Smooth muscle cell (in vitro differentiated cells): ENCODE measurements at regions not wholly inside any gene's neighbourhood (a gene's known extent, or its start where the extent isn't known, plus 50 kb on each side); places are given as distances from the start of the nearest gene placed in this dataset.

Experiments used
- DNase-seq: peaks from one replicate; lab custom pipeline; 2025; ENCODE audit not compliant: unreplicated experiment; lab: John Stamatoyannopoulos, UW
- H2AFZ ChIP-seq: fragments of 200-600 bp; sonication (generic); 2 replicates; pipeline ENCODE4 v1.6.0; 2016; ENCODE audit warnings: antibody characterized with exemption, low read depth, mild to moderate bottlenecking
- H3F3A ChIP-seq: fragments of 200-600 bp; sonication (generic); 2 replicates; pipeline ENCODE4 v1.6.0; 2017; ENCODE audit warnings: antibody characterized with exemption, low read depth
- H3K27ac ChIP-seq: fragments of 200-600 bp; sonication (generic); 2 replicates; pipeline ENCODE4 v1.5.1; 2016; ENCODE audit warnings: low read depth, mild to moderate bottlenecking
- H3K27me3 ChIP-seq: fragments of 200-600 bp; sonication (generic); 2 replicates; pipeline ENCODE4 v1.6.1; 2016; ENCODE audit warnings: low read depth, mild to moderate bottlenecking
- H3K36me3 ChIP-seq: fragments of 200-600 bp; sonication (generic); 2 replicates; pipeline ENCODE4 v1.5.1; 2016; ENCODE audit warnings: low read depth
- H3K4me1 ChIP-seq: fragments of 200-600 bp; sonication (generic); 2 replicates; pipeline ENCODE4 v1.5.1; 2016; ENCODE audit warnings: low read depth
- H3K4me2 ChIP-seq: fragments of 200-600 bp; sonication (generic); 2 replicates; pipeline ENCODE4 v1.6.0; 2016; ENCODE audit warnings: mild to moderate bottlenecking
- H3K4me3 ChIP-seq: fragments of 200-600 bp; sonication (generic); 2 replicates; pipeline ENCODE4 v1.5.1; 2016; ENCODE audit warnings: mild to moderate bottlenecking
- H3K79me2 ChIP-seq: fragments of 200-600 bp; sonication (generic); 2 replicates; pipeline ENCODE4 v1.6.0; 2016; ENCODE audit warnings: low read depth, mild to moderate bottlenecking
- H3K9ac ChIP-seq: fragments of 200-600 bp; sonication (generic); 2 replicates; pipeline ENCODE4 v1.6.0; 2016; ENCODE audit warnings: low read depth
- H3K9me3 ChIP-seq: fragments of 200-600 bp; sonication (generic); replicated peaks from 2 replicates; pipeline ENCODE4 v1.5.1; 2016; ENCODE audit warnings: low read depth
- H4K20me1 ChIP-seq: fragments of 200-600 bp; sonication (generic); 2 replicates; pipeline ENCODE4 v1.6.0; 2016; ENCODE audit warnings: low read depth
- CTCF ChIP-seq: fragments of 200-600 bp; sonication (generic); IDR thresholded peaks from 2 replicates; pipeline ENCODE4 v1.5.1; 2017; ENCODE audit warnings: borderline replicate concordance, mild to moderate bottlenecking, antibody characterized with exemption; ENCODE audit not compliant: insufficient read depth, poor library complexity, severe bottlenecking
- WGBS: methylation state at CpG from one replicate; pipeline ENCODE4 v1.1.7; 2016; ENCODE audit warnings: low lambda C conversion rate; 5-methylcytosine and 5-hydroxymethylcytosine counted together

GRCh38 chr1:55512466-55512865, 297.3 kb upstream of the USP24 start:
- Histone ChIP-seq H2AFZ (no peak overlapping the region), H3K9me3 (no peaks in the 10 kb centered on the region), H3K79me2 (no peaks in the 10 kb centered on the region), H3K4me3 (no peak overlapping the region), H3K4me2 (no peak overlapping the region), H3K9ac (no peak overlapping the region), H3F3A (no peaks in the 10 kb centered on the region), H3K36me3 (no peaks in the 10 kb centered on the region), H3K27me3 (no peaks in the 10 kb centered on the region), H3K4me1 (no peaks in the 10 kb centered on the region), H3K27ac (no peak overlapping the region), H4K20me1 (no peaks in the 10 kb centered on the region)
- 96% methylated on average over 2 of the region's 2 CpGs for WGBS
- DNase-seq: no peak
- TF ChIP-seq CTCF: no peak

GRCh38 chr1:55507578-55507931, 292.4 kb upstream of the USP24 start:
- no peaks in the 10 kb centered on the region for H3K9me3 ChIP-seq
- no peak overlapping the region for H3K4me2 ChIP-seq
- no peaks in the 10 kb centered on the region for H3F3A ChIP-seq
- no peak overlapping the region for H2AFZ ChIP-seq
- H3K9ac ChIP-seq: no peak overlapping the region
- H3K36me3 ChIP-seq: no peaks in the 10 kb centered on the region
- peaks cover 7% of the 10 kb centered on the region for H3K4me1 ChIP-seq
- DNase-seq: no peak
- TF ChIP-seq CTCF: no peak
- no peaks in the 10 kb centered on the region for H3K79me2 ChIP-seq
- no peak overlapping the region for H3K27ac ChIP-seq
- 94% methylated on average over 2 of the region's 2 CpGs for WGBS
- H4K20me1 ChIP-seq: no peaks in the 10 kb centered on the region
- no peaks in the 10 kb centered on the region for H3K27me3 ChIP-seq
- H3K4me3 ChIP-seq: no peak overlapping the region

- Histone ChIP-seq H3K79me2 (no peaks in the 10 kb centered on the region), H3K27me3 (no peaks in the 10 kb centered on the region), H2AFZ (no peak overlapping the region), H3K4me3 (no peak overlapping the region), H3F3A (no peaks in the 10 kb centered on the region), H3K9me3 (no peaks in the 10 kb centered on the region), H3K4me1 (peaks cover 7% of the 10 kb centered on the region), H3K27ac (no peak overlapping the region), H4K20me1 (no peaks in the 10 kb centered on the region), H3K36me3 (no peaks in the 10 kb centered on the region), H3K9ac (no peak overlapping the region), H3K4me2 (no peak overlapping the region)
- DNase-seq: no peak
- 86% methylated on average over 6 of the region's 6 CpGs for WGBS
- TF ChIP-seq CTCF: no peak
Measured at GRCh38 chr1:55506740-55507577, 291.8 kb upstream of the USP24 start.

- Histone ChIP-seq H3K9ac (no peak overlapping the region), H3K9me3 (no peaks in the 10 kb centered on the region), H4K20me1 (no peaks in the 10 kb centered on the region), H3K4me2 (no peak overlapping the region), H3F3A (no peaks in the 10 kb centered on the region), H2AFZ (no peak overlapping the region), H3K36me3 (no peaks in the 10 kb centered on the region), H3K27me3 (no peaks in the 10 kb centered on the region), H3K4me3 (no peak overlapping the region), H3K79me2 (no peaks in the 10 kb centered on the region), H3K4me1 (peaks cover 7% of the 10 kb centered on the region), H3K27ac (no peak overlapping the region)
- no peak for TF ChIP-seq CTCF
- no peak for DNase-seq
Measured at GRCh38 chr1:55505326-55505725, 290.2 kb upstream of the USP24 start.
